RWPE1 (cell line): ENCODE measurements at regions not wholly inside any gene's neighbourhood (a gene's known extent, or its start where the extent isn't known, plus 50 kb on each side); places are given as distances from the start of the nearest gene placed in this dataset.

Experiments used
- CTCF ChIA-PET: fragments of 350-600 bp; sonication (Branson Sonifier 250); formaldehyde crosslinking; extraction: SDS; loops from one replicate; lab custom pipeline; 2021; lab: Yijun Ruan, JAX
- POLR2A ChIA-PET: fragments of 400-600 bp; formaldehyde crosslinking; extraction: SDS; loops from one replicate; lab custom pipeline; 2020; ENCODE audit warnings: antibody characterized with exemption; ENCODE audit not compliant: low non-redundant PET; lab: Yijun Ruan, JAX
- DNase-seq: peaks from one replicate; pipeline ENCODE4 v3.0.0; 2012; ENCODE audit warnings: low spot score
- H3K27ac ChIP-seq: fragments of 450-650 bp; 2 replicates; pipeline ENCODE4 v1.5.1; 2017
- CTCF ChIP-seq: fragments of 450-650 bp; conservative IDR thresholded peaks from 2 replicates; pipeline ENCODE4 v1.5.1; 2017; ENCODE audit warnings: low read depth, mild to moderate bottlenecking

- POLR2A ChIA-PET, result no interaction called here
- TF ChIP-seq CTCF, result no peak
- no peak overlapping the region for H3K27ac ChIP-seq
- no peak for DNase-seq
- CTCF ChIA-PET, result no interaction called here
Measured at GRCh38 chr3:173267716-173268115, 126.7 kb upstream of the SPATA16 start.

- TF ChIP-seq CTCF, result no peak
- ChIA-PET POLR2A (no interaction called here), CTCF (no interaction called here)
- H3K27ac ChIP-seq, result no peak overlapping the region
- DNase-seq, result no peak
Measured at GRCh38 chr3:173266441-173266840, 125.4 kb upstream of the SPATA16 start.

- ChIA-PET POLR2A (no interaction called here), CTCF (interaction anchor here (0.7 kb wide), 1 partner anchor 138 kb away, joined by 3 read pairs; no protein-coding TSS in a partner anchor)
- no peak for DNase-seq
- no peak for TF ChIP-seq CTCF
- no peak overlapping the region for H3K27ac ChIP-seq
Measured at GRCh38 chr3:173258697-173259096, 117.7 kb upstream of the SPATA16 start.

DNA sequence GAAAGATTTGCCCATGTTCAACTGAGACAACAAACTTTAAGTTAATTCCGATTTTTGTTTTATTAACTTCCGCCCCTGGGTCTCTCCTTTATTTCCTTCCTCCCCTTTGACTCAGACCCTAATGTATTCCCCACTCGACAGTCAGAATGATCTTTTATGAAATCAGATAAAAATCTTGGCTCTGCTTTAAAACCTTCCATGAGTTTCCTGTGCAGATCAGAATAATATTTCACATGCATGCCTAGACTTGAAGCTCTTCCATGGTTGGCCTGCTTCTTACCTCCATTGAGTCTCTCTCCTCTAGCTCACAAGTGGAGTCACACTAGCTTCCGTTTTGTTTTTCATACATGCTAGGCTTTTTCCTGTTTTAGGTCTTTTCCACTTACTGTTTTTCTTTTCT, 116.8 kb upstream of the SPATA16 start:
- DNase-seq, result no peak
- POLR2A ChIA-PET, result no interaction called here
- TF ChIP-seq CTCF, result no peak
- H3K27ac ChIP-seq, result no peak overlapping the region
- CTCF ChIA-PET, result interaction anchor here (0.6 kb wide), 1 partner anchor 42 kb away, joined by 5 read pairs; no protein-coding TSS in a partner anchor

- H3K27ac ChIP-seq, result no peak overlapping the region
- CTCF ChIA-PET, result interaction anchor here (0.7 kb wide), 1 partner anchor 211 kb away, joined by 3 read pairs; no protein-coding TSS in a partner anchor
- no peak for TF ChIP-seq CTCF
- DNase-seq, result no peak
- POLR2A ChIA-PET, result no interaction called here
Measured at GRCh38 chr3:173255555-173255954, 114.5 kb upstream of the SPATA16 start.

- POLR2A ChIA-PET, result no interaction called here
- no peak for TF ChIP-seq CTCF
- CTCF ChIA-PET, result no interaction called here
- DNase-seq, result no peak
- no peak overlapping the region for H3K27ac ChIP-seq
Measured at GRCh38 chr3:173253471-173253870, 112.4 kb upstream of the SPATA16 start.
